Small intestine (tissue), 7 donors: ENCODE measurements at regions not wholly inside any gene's neighbourhood (a gene's known extent, or its start where the extent isn't known, plus 50 kb on each side); places are given as distances from the start of the nearest gene placed in this dataset.

Experiments
- DNase-seq, 2 donors: peaks; one replicate each; pipeline versions ENCODE4 v3.0.0 to v3.0.0-alpha.2; 2013
- FAIRE-seq: peaks from 2 replicates; lab custom pipeline; 2012; peaks lifted over from hg19 to GRCh38; lab: Jason Lieb, UNC
- H3K27ac ChIP-seq, 3 donors: one replicate each; pipeline ENCODE4 v1.5.1; 2013; ENCODE audit warnings: low read length in 2 of 3, mild to moderate bottlenecking in 2 of 3, control low read depth in 1 of 3, inconsistent platforms in 1 of 3, low read depth in 1 of 3, moderate library complexity in 1 of 3
- H3K27me3 ChIP-seq, 3 donors: one replicate each; pipeline ENCODE4 v1.6.1; 2013; ENCODE audit warnings: low read length in 3 of 3, inconsistent platforms in 1 of 3; ENCODE audit not compliant: control insufficient read depth in 3 of 3, insufficient read depth in 3 of 3
- H3K36me3 ChIP-seq, 3 donors: one replicate each; pipeline ENCODE4 v1.6.1; 2013; ENCODE audit warnings: low read length in 3 of 3, inconsistent platforms in 1 of 3, low read depth in 1 of 3, mild to moderate bottlenecking in 1 of 3, moderate library complexity in 1 of 3; ENCODE audit not compliant: control insufficient read depth in 3 of 3, insufficient read depth in 2 of 3
- H3K4me1 ChIP-seq, 3 donors: one replicate each; pipeline ENCODE4 v1.6.1; 2013; ENCODE audit warnings: low read length in 2 of 3, inconsistent platforms in 1 of 3, low read depth in 1 of 3, mild to moderate bottlenecking in 1 of 3, moderate library complexity in 1 of 3; ENCODE audit not compliant: control insufficient read depth in 3 of 3, insufficient read depth in 2 of 3
- H3K4me3 ChIP-seq, 3 donors: one replicate each; pipeline ENCODE4 v1.5.1; 2013; ENCODE audit warnings: low read length in 3 of 3, control low read depth in 1 of 3, inconsistent platforms in 1 of 3, low read depth in 1 of 3, mild to moderate bottlenecking in 1 of 3, moderate library complexity in 1 of 3
- H3K9me3 ChIP-seq, 2 donors: one replicate each; pipeline ENCODE4 v1.6.1; 2013; ENCODE audit warnings: low read depth in 1 of 2, low read length in 1 of 2; ENCODE audit not compliant: control insufficient read depth in 2 of 2, insufficient read depth in 1 of 2
- WGBS, 3 donors: extraction: QIAGEN DNeasy Blood & Tissue Kit; methylation state at CpG; one replicate each; pipeline ENCODE4 v1.1.7; 2013; 5-methylcytosine and 5-hydroxymethylcytosine counted together
- donor health status: healthy with polysubstance abuse.
- donor health status: control.
- donor health status: control.
- donor health status: Bipolar disorder and iron deficiency.
- donor health status: healthy.

DNA sequence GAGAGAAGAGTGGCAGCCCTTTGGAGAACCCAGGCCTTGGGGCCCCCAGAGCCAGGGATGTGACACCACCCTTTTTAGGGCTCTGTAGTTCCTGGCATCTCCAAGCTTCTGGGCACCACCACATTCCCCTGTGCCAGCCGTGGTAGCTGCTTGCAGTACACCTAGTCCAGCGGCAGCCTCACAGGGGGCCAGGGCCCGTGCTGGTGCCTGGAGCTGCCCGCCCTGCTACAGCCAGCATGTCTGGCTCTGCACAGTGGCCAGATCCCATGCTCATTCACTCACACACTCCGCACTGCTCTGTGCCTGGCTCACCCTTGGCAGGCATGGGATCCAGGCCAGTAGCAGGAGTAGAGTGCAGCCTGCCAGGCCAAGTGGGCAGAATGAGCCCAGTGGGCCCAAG is 351.6 kb upstream of the TMCO5A start:
- Histone ChIP-seq H3K27me3 (no peaks in the 10 kb centered on the region), H3K9me3 (peaks cover 4 to 16% of the 10 kb centered on the region in 2 donors), H3K4me3 (no peak overlapping the region), H3K36me3 (no peaks in the 10 kb centered on the region), H3K27ac (no peak overlapping the region), H3K4me1 (no peaks in the 10 kb centered on the region)
- 87 to 94% (median 90%) methylated on average over 5 of the region's 5 CpGs for WGBS, 3 donors
- DNase-seq (no peak), FAIRE-seq (no peak)

DNA sequence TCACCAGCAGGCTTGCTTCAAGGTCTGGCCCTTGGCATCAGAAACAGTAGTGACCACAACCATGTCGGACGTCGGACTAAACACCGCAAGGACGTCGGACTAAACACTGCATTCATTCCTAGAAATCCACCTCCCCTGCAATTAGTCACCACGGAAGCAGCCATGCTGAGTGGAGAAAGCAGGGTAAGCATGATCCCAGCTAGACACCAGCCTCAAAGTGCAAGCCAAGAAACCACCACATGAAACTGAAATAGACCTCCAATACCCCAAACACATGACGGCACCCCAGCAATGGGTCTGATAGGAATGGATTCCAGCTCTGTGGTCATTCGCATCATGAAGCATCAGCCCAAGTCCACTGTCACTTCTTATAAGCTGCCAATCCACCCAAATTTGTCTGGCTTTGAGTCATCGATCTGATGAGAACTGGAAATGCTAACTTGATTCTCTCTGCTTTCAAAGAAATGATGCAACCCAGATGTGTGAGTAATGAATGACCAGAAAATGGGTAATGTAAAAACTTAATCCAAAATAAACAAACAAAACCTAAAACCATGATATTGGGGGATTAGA is 348.3 kb upstream of the TMCO5A start:
- no peaks in the 10 kb centered on the region for H3K4me1 ChIP-seq
- H3K27ac ChIP-seq, result no peak overlapping the region
- 90 to 96% (median 91%) methylated on average over 10 of the region's 10 CpGs for WGBS, 3 donors
- H3K27me3 ChIP-seq, result no peaks in the 10 kb centered on the region
- no peaks in the 10 kb centered on the region for H3K36me3 ChIP-seq
- DNase-seq (no peak), FAIRE-seq (no peak)
- H3K9me3 ChIP-seq, result peaks cover 4 to 16% of the 10 kb centered on the region in 2 donors
- H3K4me3 ChIP-seq, result no peak overlapping the region

- no peak overlapping the region for H3K4me3 ChIP-seq
- no peaks in the 10 kb centered on the region for H3K36me3 ChIP-seq
- FAIRE-seq, result no peak
- H3K27ac ChIP-seq, result no peak overlapping the region
- 59 to 69% (median 66%) methylated on average over 7 of the region's 7 CpGs for WGBS, 3 donors
- peaks cover 4 to 12% of the 10 kb centered on the region in 2 donors for H3K9me3 ChIP-seq
- no peak for DNase-seq
- H3K4me1 ChIP-seq, result no peaks in the 10 kb centered on the region
- H3K27me3 ChIP-seq, result no peaks in the 10 kb centered on the region
These were observed 347.5 kb upstream of the TMCO5A start for GRCh38 chr15:37586976-37587375.

GRCh38 chr15:37594417-37594816 is 340.0 kb upstream of the TMCO5A start:
- Histone ChIP-seq H3K9me3 (no peaks in the 10 kb centered on the region), H3K27me3 (no peaks in the 10 kb centered on the region), H3K27ac (no peak overlapping the region), H3K4me3 (no peak overlapping the region), H3K36me3 (no peaks in the 10 kb centered on the region), H3K4me1 (no peaks in the 10 kb centered on the region)
- DNase-seq (no peak), FAIRE-seq (no peak)
- WGBS, 3 donors, result 55 to 63% (median 58%) methylated on average over 2 of the region's 2 CpGs

- no peak for FAIRE-seq
- no peak overlapping the region for H3K27ac ChIP-seq
- no peak overlapping the region for H3K4me3 ChIP-seq
- WGBS, 3 donors, result 55 to 74% (median 71%) methylated on average over 4 of the region's 4 CpGs
- H3K4me1 ChIP-seq, result no peaks in the 10 kb centered on the region
- H3K27me3 ChIP-seq, result no peaks in the 10 kb centered on the region
- DNase-seq, result no peak
- no peaks in the 10 kb centered on the region for H3K9me3 ChIP-seq
- no peaks in the 10 kb centered on the region for H3K36me3 ChIP-seq
These were observed 338.9 kb upstream of the TMCO5A start for GRCh38 chr15:37595426-37595970.

GRCh38 chr15:37599156-37599555 is 335.3 kb upstream of the TMCO5A start:
- H3K36me3 ChIP-seq, result no peaks in the 10 kb centered on the region
- H3K4me3 ChIP-seq, result no peak overlapping the region
- DNase-seq (no peak), FAIRE-seq (no peak)
- H3K9me3 ChIP-seq, result no peaks in the 10 kb centered on the region
- H3K27me3 ChIP-seq, result no peaks in the 10 kb centered on the region
- H3K4me1 ChIP-seq, result no peaks in the 10 kb centered on the region
- no peak overlapping the region for H3K27ac ChIP-seq
- WGBS, 3 donors, result 68 to 75% (median 70%) methylated on average over 7 of the region's 7 CpGs

DNA sequence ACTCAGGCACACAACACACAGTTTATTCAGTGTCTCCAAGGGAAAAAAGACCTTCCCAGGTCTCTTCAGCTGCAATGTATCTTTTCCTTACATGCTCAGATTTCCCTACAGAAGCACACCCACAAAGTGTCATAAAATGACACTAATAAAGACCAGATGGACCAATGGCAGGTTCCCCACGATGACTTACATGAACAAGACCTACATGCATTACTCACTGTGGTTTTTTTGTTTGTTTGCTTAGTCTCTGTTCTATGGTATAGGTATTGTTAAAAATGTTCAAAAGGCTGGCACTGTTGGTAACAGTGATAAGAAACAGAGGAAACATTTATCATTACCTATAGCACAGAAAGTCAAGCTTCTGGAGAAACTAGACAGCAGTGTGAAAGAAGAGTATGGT is 318.2 kb upstream of the TMCO5A start:
- Histone ChIP-seq H3K27ac (no peak overlapping the region), H3K36me3 (no peaks in the 10 kb centered on the region), H3K9me3 (no peaks in the 10 kb centered on the region), H3K4me3 (no peak overlapping the region), H3K27me3 (no peaks in the 10 kb centered on the region), H3K4me1 (no peaks in the 10 kb centered on the region)
- DNase-seq (no peak), FAIRE-seq (no peak)
- 14 to 45% (median 30%) methylated on average over 1 of the region's 1 CpG for WGBS, 3 donors

- Histone ChIP-seq H3K27me3 (no peaks in the 10 kb centered on the region), H3K36me3 (no peaks in the 10 kb centered on the region), H3K9me3 (no peaks in the 10 kb centered on the region), H3K4me1 (no peaks in the 10 kb centered on the region), H3K27ac (no peak overlapping the region), H3K4me3 (no peak overlapping the region)
- DNase-seq, result no peak
- FAIRE-seq, result no peak
These were observed 316.1 kb upstream of the TMCO5A start for GRCh38 chr15:37618353-37618752.
